HG03025 (cell line): ENCODE measurements at regions not wholly inside any gene's neighbourhood (a gene's known extent, or its start where the extent isn't known, plus 50 kb on each side); places are given as distances from the start of the nearest gene placed in this dataset.
"Not testable (repeated sequence)": the region's sequence is repeated elsewhere in the genome, so short reads cannot be mapped to it uniquely, and the experiment has no call there.

Source experiments
- ATAC-seq: cut with Tn5 transposase; IDR thresholded peaks from one replicate; pipeline ENCODE4 v1.9.1; 2021; ENCODE audit warnings: mild to moderate bottlenecking, moderate library complexity; ENCODE audit not compliant: unreplicated experiment, low FRiP score

- no peak for ATAC-seq
These were observed 92.3 kb upstream of the CD44 start for GRCh38 chr11:35046681-35047080.

GRCh38 chr11:35047179-35047578 lies 91.8 kb upstream of the CD44 start:
- no peak for ATAC-seq

DNA sequence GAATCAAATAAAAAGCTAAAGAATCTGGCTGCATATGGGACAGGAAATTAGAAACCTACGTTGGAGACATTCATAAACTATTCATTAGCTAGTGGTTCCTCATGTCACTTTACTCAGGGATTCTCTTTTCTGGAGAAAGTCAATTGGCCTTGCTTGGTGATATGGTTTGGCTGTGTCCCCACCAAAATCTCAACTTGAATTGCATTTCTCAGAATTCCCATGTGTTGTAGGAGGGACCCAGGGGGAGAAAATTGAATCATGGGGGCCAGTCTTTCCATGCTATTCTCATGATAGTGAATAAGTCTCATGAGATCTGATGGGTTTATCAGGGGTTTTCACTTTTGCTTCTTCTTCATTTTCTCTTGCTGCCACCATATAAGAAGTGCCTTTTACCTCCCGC lies 91.2 kb upstream of the CD44 start:
- ATAC-seq: no peak

GRCh38 chr11:35048346-35048745 lies 90.6 kb upstream of the CD44 start:
- not testable (repeated sequence) for ATAC-seq

DNA sequence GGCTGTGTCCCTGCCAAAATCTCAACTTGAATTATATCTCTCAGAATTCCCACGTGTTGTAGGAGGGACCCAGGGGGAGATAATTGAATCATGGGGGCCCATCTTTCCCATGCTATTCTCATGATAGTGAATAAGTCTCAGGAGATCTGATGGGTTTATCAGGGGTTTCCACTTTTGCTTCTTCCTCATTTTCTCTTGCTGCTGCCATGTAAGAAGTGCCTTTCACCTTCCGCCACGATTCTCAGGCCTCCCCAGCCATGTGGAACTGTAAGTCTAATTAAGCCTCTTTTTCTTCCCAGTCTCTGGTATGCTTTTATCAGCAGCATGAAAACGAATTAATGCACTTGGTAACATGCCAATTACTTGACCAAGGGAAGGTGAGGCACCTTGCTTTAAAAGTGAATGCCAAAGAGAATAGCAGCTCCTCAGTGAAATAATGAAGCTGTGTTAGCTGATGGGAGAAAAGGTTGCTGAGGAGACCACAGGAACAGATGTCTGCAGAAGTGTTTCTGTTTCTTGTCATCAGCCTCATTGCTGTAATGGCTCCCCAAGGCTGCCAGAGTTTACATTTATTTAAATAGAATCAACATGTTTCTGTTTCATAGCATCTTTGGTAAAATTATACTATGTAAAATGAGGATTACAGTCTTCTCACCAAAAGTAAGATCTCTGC lies 89.0 kb upstream of the CD44 start:
- ATAC-seq: peak; percentile 63

GRCh38 chr11:35050541-35050995 lies 88.4 kb upstream of the CD44 start:
- peak; percentile 28 for ATAC-seq

GRCh38 chr11:35056391-35057093 lies 82.4 kb upstream of the CD44 start:
- no peak for ATAC-seq

DNA sequence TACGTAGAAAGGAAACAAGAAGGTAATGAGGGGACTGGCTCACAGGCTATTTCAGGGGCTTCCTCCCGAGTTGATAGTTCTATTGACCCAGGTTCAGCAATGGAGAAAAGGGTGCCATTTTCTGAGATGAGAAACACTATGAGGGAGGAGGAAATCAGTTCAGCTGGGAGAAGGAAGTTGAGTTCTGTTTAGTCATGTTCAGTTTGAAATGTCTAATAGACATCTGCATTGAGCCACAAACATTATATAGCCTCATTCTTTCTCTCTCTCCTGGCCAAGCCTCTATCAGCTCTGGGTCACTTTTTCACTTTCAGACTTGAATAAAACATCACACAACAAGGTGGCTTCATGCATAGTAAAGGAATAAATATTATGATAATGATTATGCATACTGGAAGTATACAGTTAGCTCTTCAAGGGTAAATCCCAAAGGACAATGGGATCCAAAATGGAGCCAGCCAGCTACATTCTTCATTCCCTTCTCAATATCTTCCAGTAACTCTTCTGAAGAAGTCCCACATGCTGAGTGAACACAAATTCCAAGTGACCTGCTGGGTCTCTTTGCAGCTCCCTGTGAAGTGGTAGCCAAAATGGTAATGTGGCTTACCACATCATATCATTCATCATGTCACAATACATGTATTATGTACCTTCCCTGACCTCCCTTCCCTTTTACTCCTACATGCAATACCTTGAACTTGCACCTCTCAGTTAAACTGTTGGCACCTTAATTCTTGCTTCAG lies 80.9 kb upstream of the CD44 start:
- no peak for ATAC-seq

DNA sequence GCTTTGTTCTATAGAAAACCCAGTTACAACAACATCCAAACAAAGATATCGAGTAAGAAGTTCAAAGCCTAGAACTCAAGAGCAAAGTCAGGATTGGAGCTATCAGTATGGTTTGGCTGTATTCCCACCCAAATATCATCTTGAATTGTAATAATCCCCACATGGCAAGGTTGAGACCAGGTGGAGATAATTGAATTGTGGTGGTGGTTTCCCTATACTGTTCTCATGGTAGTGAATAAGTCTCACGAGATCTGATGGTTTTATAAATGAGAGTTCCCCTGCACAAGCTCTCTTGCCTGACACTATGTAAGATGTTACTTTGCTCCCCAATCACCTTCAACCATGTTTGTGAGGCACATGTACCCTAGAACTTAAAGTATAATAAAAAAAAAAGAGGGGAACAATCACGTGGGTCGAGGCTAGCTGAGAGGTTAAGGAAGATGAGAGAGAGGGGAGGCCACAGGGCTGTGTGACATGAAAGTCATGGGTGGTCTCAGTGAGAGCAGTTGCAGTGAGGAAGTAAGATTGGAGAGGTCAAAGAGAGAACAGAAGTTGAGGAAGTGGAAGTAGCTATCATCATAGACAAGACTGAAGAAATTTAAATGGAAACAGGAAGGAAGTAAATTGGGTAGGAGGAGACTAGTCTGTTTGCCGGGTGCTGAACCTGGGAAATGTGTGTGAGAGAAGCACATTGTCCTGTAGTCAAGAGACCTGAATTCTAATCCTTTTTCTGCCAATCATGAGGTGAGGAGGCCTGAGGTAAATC lies 80.1 kb upstream of the CD44 start:
- ATAC-seq: no peak

- ATAC-seq: no peak
These were observed 77.2 kb upstream of the CD44 start for GRCh38 chr11:35061516-35062440.

DNA sequence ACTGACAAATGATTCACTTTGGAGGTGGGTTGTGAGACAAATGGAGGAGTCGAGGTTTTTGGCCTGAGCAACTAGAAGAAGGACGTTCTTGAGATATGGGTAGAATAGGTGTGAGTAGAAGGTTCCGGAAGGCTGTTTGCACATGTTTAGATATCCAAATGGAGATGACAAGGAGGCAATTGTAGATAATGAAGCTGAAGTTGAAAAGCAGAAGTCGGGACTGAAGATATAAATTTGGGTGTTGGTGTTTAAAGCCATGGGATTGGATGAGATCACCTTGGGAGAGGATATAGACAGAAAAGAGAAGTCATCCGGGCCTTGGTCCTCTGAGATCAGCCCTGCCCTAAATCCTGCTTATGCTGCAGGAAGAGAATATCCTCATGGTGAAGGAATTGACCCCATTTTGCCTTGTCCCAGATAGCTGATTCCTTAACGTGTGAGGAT lies 75.5 kb upstream of the CD44 start:
- ATAC-seq: no peak

DNA sequence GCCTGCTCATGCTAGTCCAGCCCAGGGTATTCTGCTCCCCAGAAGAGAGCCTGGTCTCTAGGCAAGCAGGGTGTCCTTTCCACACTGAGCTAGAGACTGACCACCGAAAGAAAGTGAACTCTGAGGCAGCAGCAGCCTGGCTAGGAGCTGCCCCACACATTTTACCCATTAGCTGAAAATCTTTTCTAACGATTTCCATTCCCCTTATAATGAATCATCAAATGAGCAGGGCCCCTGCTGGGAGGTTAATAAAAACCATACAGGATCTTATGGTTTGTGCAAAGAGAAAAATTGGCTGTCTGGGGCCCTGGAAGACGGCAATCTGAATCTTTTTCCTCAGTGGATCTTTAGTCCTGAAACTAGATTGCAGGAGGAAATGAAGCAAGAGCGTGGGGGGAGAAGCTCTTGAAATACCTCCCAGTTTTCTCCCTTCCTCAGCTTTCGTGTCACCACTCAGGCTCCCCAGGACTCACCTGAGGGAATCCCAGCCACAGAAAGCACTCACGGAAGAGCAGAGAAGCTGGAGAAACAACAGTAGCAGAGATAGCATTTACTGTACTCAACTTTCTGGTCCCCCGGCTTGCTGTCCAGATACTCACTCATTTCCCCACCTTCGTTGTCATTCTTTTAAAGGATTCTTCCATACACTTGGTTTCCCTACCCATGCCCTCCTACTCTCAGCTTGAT lies 74.7 kb upstream of the CD44 start:
- ATAC-seq: no peak

DNA sequence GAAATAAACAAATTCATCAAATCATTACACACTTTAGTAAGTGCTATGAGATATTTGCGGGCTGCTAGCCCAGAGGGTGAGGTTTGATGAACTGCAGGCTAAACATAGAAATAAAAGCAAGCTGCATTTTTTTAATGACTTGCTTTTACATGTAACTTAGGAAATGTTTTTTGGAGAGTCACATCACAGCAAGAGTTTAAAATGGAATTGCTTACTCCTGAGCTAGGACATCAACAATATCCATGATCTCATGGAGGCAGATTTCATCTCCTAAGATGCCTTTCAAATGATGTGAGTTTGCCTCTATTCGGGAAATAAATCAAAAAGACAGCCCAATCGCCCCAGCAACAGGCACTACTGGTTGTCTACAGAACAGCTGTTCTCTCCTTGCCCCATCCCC lies 73.4 kb upstream of the CD44 start:
- ATAC-seq: no peak

- ATAC-seq: no peak
These were observed 72.9 kb upstream of the CD44 start for GRCh38 chr11:35066030-35066429.

- peak; percentile 71 for ATAC-seq
These were observed 72.1 kb upstream of the CD44 start for GRCh38 chr11:35066783-35067423.

DNA sequence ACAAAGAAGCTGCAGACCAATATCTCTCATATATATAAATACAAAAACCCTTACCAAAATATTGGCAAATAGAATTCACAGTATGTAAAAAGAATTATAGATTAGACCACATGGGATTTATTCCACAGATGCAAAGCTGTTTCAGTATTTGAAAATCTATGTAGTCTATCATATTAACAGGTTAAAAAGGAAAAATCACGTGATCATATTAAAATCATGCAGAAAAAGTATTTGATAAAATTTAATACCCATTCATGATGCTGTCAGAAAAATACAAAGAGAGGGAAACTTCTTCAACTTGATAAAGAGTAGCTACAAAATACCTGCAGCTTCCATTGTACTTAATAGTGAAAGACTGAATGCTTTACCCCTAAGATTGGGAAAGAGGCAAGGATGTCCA lies 67.2 kb upstream of the CD44 start:
- no peak for ATAC-seq

- ATAC-seq: no peak
These were observed 65.1 kb upstream of the CD44 start for GRCh38 chr11:35073691-35074419.
